Prostate gland (tissue), 2 donors: ENCODE measurements at regions not wholly inside any gene's neighbourhood (a gene's known extent, or its start where the extent isn't known, plus 50 kb on each side); places are given as distances from the start of the nearest gene placed in this dataset.

ENCODE experiments used
- POLR2A ChIP-seq: fragments of 450-650 bp; IDR thresholded peaks from one replicate; pipeline ENCODE4 v1.6.1; 2016; ENCODE audit warnings: antibody characterized with exemption, mild to moderate bottlenecking
- POLR2AphosphoS5 ChIP-seq: sonication (generic); formaldehyde crosslinking; IDR thresholded peaks from one replicate; pipeline ENCODE4 v1.6.1; 2017; ENCODE audit warnings: antibody characterized with exemption
- TF ChIP-seq, protein P1 (sequence below), 4 experiments: fragments of 200-600 bp in 2 of 4; fragments of 450-650 bp in 2 of 4; sonication (generic) in 2 of 4; IDR thresholded peaks; 1 replicate in 3 of 4; 2 replicates in 1 of 4; pipeline ENCODE4 v1.5.1; 2016 to 2019; ENCODE audit warnings: antibody characterized with exemption in 4 of 4, mild to moderate bottlenecking in 2 of 4, moderate library complexity in 2 of 4

- no peak for TF ChIP-seq POLR2AphosphoS5
- TF ChIP-seq, protein P1, sequence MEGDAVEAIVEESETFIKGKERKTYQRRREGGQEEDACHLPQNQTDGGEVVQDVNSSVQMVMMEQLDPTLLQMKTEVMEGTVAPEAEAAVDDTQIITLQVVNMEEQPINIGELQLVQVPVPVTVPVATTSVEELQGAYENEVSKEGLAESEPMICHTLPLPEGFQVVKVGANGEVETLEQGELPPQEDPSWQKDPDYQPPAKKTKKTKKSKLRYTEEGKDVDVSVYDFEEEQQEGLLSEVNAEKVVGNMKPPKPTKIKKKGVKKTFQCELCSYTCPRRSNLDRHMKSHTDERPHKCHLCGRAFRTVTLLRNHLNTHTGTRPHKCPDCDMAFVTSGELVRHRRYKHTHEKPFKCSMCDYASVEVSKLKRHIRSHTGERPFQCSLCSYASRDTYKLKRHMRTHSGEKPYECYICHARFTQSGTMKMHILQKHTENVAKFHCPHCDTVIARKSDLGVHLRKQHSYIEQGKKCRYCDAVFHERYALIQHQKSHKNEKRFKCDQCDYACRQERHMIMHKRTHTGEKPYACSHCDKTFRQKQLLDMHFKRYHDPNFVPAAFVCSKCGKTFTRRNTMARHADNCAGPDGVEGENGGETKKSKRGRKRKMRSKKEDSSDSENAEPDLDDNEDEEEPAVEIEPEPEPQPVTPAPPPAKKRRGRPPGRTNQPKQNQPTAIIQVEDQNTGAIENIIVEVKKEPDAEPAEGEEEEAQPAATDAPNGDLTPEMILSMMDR (IDR thresholded peaks at IDR 0.05), result no peak
- TF ChIP-seq POLR2A, result no peak
Observed at GRCh38 chr3:107942244-107942643, 148.6 kb downstream of the CD47 start.
